ENCODE measurements at regions not wholly inside any gene's neighbourhood (a gene's known extent, or its start where the extent isn't known, plus 50 kb on each side); places are given as distances from the start of the nearest gene placed in this dataset.

DNA sequence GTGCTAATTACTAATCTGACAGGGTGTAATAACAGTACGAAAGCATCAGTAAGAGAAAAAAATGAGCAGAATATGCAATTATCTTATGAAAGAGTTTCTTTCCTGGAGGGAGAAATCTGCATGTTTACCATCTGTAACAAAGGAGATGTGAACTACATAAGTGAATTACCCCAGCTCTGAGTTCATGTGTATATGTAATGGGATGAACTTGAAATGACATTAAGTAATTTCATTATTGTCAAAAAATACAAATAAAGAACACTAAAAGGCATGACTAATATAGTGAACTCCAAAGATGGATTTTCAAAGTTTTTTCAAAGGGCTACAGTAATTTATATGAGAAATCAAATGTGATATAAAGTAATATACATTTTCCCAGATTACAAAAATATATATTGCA lies 944.0 kb downstream of the MAT2B start:
- no peak for TF ChIP-seq EZH2phosphoT487 (IDR thresholded peaks at IDR 0.05; ENCODE audit: low read depth, severe bottlenecking, unreplicated experiment)
- TF ChIP-seq, protein P1, sequence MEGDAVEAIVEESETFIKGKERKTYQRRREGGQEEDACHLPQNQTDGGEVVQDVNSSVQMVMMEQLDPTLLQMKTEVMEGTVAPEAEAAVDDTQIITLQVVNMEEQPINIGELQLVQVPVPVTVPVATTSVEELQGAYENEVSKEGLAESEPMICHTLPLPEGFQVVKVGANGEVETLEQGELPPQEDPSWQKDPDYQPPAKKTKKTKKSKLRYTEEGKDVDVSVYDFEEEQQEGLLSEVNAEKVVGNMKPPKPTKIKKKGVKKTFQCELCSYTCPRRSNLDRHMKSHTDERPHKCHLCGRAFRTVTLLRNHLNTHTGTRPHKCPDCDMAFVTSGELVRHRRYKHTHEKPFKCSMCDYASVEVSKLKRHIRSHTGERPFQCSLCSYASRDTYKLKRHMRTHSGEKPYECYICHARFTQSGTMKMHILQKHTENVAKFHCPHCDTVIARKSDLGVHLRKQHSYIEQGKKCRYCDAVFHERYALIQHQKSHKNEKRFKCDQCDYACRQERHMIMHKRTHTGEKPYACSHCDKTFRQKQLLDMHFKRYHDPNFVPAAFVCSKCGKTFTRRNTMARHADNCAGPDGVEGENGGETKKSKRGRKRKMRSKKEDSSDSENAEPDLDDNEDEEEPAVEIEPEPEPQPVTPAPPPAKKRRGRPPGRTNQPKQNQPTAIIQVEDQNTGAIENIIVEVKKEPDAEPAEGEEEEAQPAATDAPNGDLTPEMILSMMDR (IDR thresholded peaks at IDR 0.05; ENCODE audit: poor library complexity): no peak
- no peak for TF ChIP-seq EZH2 (IDR thresholded peaks at IDR 0.05; ENCODE audit: borderline replicate concordance)

Measured in hepatocyte (in vitro differentiated cells).